Epithelial cell of proximal tubule (primary cell): ENCODE measurements at regions not wholly inside any gene's neighbourhood (a gene's known extent, or its start where the extent isn't known, plus 50 kb on each side); places are given as distances from the start of the nearest gene placed in this dataset.

Experiments
- DNase-seq: peaks from one replicate; pipeline ENCODE4 v3.0.0-alpha.2; 2011; ENCODE audit warnings: low read depth
- H3K4me3 ChIP-seq: 2 replicates; pipeline ENCODE4 v1.5.1; 2011; ENCODE audit warnings: low read depth, mild to moderate bottlenecking, low read length
- TF ChIP-seq, protein P1 (sequence below): conservative IDR thresholded peaks from 2 replicates; pipeline ENCODE4 v1.5.1; 2012; ENCODE audit warnings: low read depth, mild to moderate bottlenecking, low read length

DNA sequence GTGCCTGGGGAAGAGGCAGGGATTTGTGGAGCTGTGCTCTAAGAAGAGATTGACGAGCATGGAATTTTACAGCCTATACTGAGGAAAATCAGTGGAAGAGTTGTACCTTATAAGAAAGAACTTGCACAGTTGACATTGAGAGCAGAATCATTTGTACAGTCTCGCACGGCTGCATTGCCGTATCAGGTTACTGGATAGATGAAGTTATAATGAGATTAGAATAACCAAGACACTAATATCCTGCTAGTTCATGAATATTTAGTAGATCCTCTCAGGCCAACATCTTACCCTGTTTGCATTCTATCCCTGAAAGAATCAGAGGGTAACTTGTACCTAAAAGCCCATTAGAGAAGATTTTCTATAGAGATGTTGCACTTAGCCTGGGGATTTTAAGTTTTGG, 447.1 kb downstream of the PREX1 start:
- TF ChIP-seq, protein P1, sequence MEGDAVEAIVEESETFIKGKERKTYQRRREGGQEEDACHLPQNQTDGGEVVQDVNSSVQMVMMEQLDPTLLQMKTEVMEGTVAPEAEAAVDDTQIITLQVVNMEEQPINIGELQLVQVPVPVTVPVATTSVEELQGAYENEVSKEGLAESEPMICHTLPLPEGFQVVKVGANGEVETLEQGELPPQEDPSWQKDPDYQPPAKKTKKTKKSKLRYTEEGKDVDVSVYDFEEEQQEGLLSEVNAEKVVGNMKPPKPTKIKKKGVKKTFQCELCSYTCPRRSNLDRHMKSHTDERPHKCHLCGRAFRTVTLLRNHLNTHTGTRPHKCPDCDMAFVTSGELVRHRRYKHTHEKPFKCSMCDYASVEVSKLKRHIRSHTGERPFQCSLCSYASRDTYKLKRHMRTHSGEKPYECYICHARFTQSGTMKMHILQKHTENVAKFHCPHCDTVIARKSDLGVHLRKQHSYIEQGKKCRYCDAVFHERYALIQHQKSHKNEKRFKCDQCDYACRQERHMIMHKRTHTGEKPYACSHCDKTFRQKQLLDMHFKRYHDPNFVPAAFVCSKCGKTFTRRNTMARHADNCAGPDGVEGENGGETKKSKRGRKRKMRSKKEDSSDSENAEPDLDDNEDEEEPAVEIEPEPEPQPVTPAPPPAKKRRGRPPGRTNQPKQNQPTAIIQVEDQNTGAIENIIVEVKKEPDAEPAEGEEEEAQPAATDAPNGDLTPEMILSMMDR, result no peak
- H3K4me3 ChIP-seq, result no peak overlapping the region
- no peak for DNase-seq

DNA sequence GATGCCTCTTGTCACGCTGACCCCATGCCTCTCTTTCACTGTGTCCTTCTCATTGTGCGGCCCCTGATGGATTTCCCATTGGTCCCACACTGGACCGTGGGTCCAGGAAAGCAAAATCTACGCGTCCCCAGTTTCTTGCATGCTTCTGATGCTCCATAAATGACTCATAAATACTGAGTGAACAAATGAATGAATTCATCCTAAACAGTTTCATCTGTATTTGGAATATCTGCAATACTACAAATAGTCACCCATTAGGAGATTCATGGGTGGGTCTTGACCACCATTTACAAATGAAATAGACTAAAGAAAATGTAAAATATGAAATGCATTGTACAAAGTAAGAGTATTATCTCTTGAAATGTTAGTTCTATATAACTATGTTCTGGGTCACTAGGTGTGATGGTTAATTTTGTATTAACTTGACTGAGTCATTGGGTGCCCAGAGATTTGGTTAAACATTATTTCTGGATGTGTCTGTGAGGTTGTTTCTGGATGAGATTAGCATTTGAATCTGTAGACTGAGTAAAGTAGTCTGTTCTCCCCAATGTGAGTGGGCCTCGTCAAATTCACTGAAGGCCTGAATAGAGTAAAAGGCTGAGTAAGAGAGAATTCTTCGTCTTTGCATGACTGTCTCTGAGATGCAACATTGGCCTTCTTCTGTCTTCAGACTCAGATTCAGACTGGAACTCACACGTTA, 448.7 kb downstream of the PREX1 start:
- DNase-seq, result peak; percentile 78

DNA sequence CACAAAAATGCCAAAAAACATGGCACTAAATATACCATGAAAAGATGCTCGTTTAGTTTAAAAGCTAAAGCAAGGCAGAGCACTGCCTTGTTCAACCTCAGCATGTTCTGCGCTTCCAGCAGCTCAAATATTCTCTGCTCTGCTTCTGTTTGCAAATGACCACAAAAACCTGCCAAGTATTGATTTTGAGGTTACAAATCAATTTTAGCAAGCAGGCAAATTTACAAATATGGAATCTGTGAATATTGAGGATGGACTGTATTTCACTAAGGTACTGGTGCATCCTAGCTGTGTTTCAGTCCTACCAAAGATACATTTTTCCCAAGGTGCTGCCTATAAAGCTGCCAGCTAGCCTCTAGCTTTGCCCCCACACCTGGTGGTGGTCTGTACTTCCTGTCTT, 449.9 kb downstream of the PREX1 start:
- no peak overlapping the region for H3K4me3 ChIP-seq
- no peak for DNase-seq
- TF ChIP-seq, protein P1, result no peak

More for the DNA sequence above, 448.7 kb downstream of the PREX1 start:
- TF ChIP-seq, protein P1, result no peak
- H3K4me3 ChIP-seq, result no peak overlapping the region

DNA sequence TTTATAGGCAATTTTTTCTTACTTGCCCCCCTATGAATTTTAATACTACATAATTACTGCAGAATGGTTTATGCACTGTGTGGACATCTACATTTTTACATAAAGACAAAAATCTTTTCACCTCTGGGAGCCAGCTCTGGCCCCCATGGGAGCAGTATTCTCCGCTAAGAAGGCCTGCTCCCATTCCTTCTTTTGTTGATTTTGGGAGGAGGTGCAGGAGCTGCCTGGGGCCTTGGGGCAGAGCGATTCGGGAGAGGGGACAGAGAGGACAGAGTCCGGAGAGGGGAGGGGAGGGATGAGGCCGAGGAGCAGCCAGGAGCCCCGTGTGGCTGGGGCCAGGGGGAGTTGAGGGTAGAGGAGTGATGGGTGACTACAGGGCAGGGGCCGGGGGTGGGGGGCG, 452.0 kb downstream of the PREX1 start:
- TF ChIP-seq, protein P1, result no peak
- H3K4me3 ChIP-seq, result no peak overlapping the region
- DNase-seq, result no peak

DNA sequence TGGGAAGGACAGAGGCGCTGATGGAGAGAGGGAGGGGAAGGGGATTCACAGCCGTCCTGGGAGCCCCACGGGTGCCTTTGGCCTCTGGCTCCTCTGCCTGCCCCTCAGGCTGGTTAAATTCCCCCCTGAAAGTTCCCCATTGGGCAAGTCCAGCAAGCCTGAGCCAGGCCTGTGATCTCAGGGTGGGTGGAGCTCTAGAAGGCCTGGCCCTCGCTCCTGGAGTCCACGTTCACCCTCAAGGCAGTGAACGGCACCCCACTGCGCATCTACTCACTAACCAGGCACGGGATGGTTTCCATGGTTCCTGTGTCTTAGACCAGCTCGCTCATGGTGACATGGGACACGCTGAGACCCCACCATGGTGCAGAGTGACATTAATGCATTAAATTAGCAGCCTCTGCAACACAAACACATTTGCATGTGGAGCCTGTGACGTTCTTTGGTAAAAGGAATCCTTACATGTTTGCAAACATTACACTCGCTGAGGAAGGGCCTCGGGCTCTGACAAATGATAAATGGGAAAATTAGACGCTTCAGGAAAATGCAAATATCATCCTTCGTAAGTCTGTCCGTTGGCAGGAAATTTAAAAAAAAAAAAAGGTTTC, 452.7 kb downstream of the PREX1 start:
- TF ChIP-seq, protein P1, result no peak
- no peak for DNase-seq
- H3K4me3 ChIP-seq, result no peak overlapping the region

DNA sequence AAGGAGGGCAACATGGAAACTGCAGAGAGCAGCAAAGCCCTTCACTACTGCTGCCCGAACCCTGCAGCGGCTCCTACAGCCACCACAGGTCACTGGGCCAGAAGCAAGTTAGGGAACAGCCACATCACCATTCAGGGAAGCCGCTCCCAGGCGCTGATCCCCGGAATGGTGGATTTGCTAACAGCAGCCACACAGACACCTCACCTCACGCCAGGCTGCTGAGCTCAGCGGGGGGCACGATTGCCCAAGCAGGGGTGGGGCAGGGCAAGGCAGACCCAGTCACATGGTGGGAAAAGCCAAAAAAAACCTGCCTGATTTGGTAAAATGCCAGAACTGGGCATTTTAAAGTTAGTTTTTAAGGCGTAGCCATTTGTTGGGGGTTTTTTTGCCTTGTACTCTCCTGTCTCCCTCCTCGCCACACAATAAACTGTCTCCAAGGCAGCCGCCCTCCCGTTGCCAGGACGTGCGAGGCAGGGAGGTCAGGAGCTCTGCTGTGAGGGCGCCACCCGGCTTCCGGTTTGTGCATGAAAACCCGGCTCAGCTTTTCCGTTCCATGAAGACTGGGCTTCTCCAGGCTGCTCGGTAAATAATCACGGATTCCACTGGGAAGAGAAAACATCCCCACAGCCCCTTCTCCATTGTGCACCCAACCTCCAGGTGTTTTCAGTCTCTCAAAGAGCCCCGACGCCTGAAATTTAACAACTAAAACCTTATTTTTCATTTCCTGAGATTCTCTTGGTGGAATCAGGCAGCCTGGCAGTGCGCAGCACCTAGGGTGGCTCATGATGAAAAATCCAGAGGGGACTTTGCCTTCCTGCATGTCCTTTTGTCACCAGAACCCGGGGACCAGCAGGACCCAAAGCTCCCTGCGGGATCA, 453.5 kb downstream of the PREX1 start:
- peak overlapping the region; percentile 24 for H3K4me3 ChIP-seq
- TF ChIP-seq, protein P1, result peak; percentile 38
- peak; percentile 68 for DNase-seq
